Erythroblast (primary cell): ENCODE measurements at regions not wholly inside any gene's neighbourhood (a gene's known extent, or its start where the extent isn't known, plus 50 kb on each side); places are given as distances from the start of the nearest gene placed in this dataset.

Experiments used
- GATA1 ChIP-seq: IDR thresholded peaks from 2 replicates; pipeline ENCODE4 v1.6.1; 2011; ENCODE audit warnings: low read depth, mild to moderate bottlenecking, control low read depth, low read length, moderate library complexity
- POLR2A ChIP-seq: IDR thresholded peaks from 2 replicates; pipeline ENCODE4 v1.6.1; 2011; ENCODE audit warnings: mild to moderate bottlenecking, low read length

DNA sequence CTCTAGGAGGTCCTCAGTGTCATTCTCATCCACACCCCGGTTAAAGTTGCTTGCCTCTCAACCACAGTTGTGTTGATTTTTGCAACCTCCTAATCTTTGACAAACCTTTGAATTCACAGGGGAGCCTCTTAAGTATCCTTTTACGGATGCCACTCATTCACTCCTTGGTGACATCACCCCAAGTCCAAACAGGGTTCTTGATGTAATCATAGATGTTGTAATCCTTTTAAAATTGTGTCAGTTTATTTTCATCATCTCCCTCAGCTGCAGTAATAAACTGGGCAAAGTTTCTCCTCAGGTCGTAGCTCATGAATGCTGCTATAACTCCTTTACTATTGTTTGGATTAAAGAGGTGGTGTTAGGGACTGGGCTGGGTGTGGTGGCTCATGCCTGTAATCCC lies 637.2 kb upstream of the NUDT12 start:
- no peak for TF ChIP-seq POLR2A
- no peak for TF ChIP-seq GATA1
